ENCODE measurements at regions not wholly inside any gene's neighbourhood (a gene's known extent, or its start where the extent isn't known, plus 50 kb on each side); places are given as distances from the start of the nearest gene placed in this dataset.

- Histone ChIP-seq H3K4me3 (ENCODE audit: low read depth in 2 of 2, low read length in 1 of 2) (no peak overlapping the region), H2AFZ (ENCODE audit: low read depth) (no peak overlapping the region), H3K4me2 (no peak overlapping the region), H3K4me1 (ENCODE audit: control insufficient read depth in 1 of 2, insufficient read depth in 2 of 2, low read depth in 1 of 2, low read length in 1 of 2) (peaks cover 0 to 4% of the 10 kb centered on the region in 2 experiments; a peak in 1 of 4 replicates), H3K9me3 (no peaks in the 10 kb centered on the region), H3K27ac (ENCODE audit: low read depth in 2 of 2, low read length in 1 of 2) (no peak overlapping the region), H3F3A (replicated peaks; ENCODE audit: insufficient read depth) (peaks cover 5% of the 10 kb centered on the region), H3K27me3 (ENCODE audit: insufficient read depth) (no peaks in the 10 kb centered on the region), H3K36me3 (replicated peaks in 1 of 2; ENCODE audit: control insufficient read depth in 1 of 2, insufficient read depth in 2 of 2, low read length in 1 of 2) (no peaks in the 10 kb centered on the region), H3K79me2 (ENCODE audit: insufficient read depth) (no peaks in the 10 kb centered on the region), H4K20me1 (ENCODE audit: insufficient read depth) (no peaks in the 10 kb centered on the region), H3K9ac (no peak overlapping the region), H3K9me2 (no peaks in the 10 kb centered on the region)
- ChIA-PET CTCF (interaction anchor here (1.4 kb wide), 1 partner anchor 28 kb away, joined by 5 read pairs; no protein-coding TSS in a partner anchor), POLR2A (no interaction called here)
- DNase-seq, result no peak
- TF ChIP-seq SMC3 (IDR thresholded peaks at IDR 0.05; ENCODE audit: low read depth, low read length) (no peak), MAX (IDR thresholded peaks at IDR 0.05; ENCODE audit: low read depth) (no peak), NFIC (IDR thresholded peaks at IDR 0.05; ENCODE audit: borderline replicate concordance) (no peak), RCOR1 (IDR thresholded peaks at IDR 0.05; ENCODE audit: low read length) (no peak), GABPA (IDR thresholded peaks at IDR 0.05; ENCODE audit: low read depth) (no peak), MXI1 (IDR thresholded peaks at IDR 0.05; ENCODE audit: low read depth, low read length) (no peak), GATA2 (CRISPR knock-in tag; IDR thresholded peaks at IDR 0.05) (no peak)
- 14% methylated on average over 1 of the region's 1 CpG for WGBS (ENCODE audit: low lambda C conversion rate)
These were observed 285.3 kb downstream of the SV2B start for GRCh38 chr15:91385311-91385710.

DNA sequence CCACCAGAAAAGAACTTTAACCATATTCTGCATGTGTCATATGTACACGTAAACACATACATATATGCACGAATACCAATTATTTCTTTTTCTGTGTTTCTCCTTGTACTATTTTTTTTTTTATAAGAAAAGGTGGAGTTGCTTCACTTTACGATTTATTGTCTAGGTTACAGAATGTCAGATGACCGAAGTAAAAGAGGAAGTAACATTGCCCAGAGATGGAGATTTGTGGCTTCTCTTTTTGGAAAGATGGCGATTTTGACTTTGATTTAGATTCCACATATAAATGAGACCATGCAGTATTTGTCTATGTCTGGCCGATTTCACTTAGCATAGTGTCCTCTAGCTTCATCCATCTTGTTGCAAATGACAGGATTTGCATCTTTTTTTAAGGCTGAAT is 293.1 kb downstream of the SV2B start:
- no peak overlapping the region for H3K4me2 ChIP-seq
- H3K79me2 ChIP-seq (ENCODE audit: insufficient read depth), result no peaks in the 10 kb centered on the region
- H4K20me1 ChIP-seq (ENCODE audit: insufficient read depth), result no peaks in the 10 kb centered on the region
- ChIA-PET CTCF (no interaction called here), POLR2A (no interaction called here)
- H3K4me1 ChIP-seq (ENCODE audit: control insufficient read depth in 1 of 2, insufficient read depth in 2 of 2, low read depth in 1 of 2, low read length in 1 of 2), result no peaks in the 10 kb centered on the region
- TF ChIP-seq USF1 (IDR thresholded peaks at IDR 0.05; ENCODE audit: borderline replicate concordance, low read depth) (no peak), FOXJ3 (CRISPR knock-in tag; IDR thresholded peaks at IDR 0.05) (no peak), MXI1 (IDR thresholded peaks at IDR 0.05; ENCODE audit: low read depth, low read length) (no peak), POLR2AphosphoS5 (IDR thresholded peaks at IDR 0.05; ENCODE audit: low read depth, low read length) (no peak), MEF2A (IDR thresholded peaks at IDR 0.05; ENCODE audit: borderline replicate concordance, low read depth) (no peak), RCOR1 (IDR thresholded peaks at IDR 0.05; ENCODE audit: low read length) (no peak)
- H3K27me3 ChIP-seq (ENCODE audit: insufficient read depth), result no peaks in the 10 kb centered on the region
- H2AFZ ChIP-seq (ENCODE audit: low read depth), result no peak overlapping the region
- 0 out of 2 replicates have a peak, but pooled peaks cover 3% of the 10 kb centered on the region for H3K9me3 ChIP-seq
- H3K9ac ChIP-seq, result no peak overlapping the region
- no peak overlapping the region for H3K4me3 ChIP-seq (ENCODE audit: low read depth in 2 of 2, low read length in 1 of 2)
- no peak for DNase-seq
- no peak overlapping the region for H3K27ac ChIP-seq (ENCODE audit: low read depth in 2 of 2, low read length in 1 of 2)
- no peaks in the 10 kb centered on the region for H3F3A ChIP-seq (replicated peaks; ENCODE audit: insufficient read depth)
- 51% methylated on average over 6 of the region's 6 CpGs for WGBS (ENCODE audit: low lambda C conversion rate)
- no peaks in the 10 kb centered on the region for H3K36me3 ChIP-seq (replicated peaks in 1 of 2; ENCODE audit: control insufficient read depth in 1 of 2, insufficient read depth in 2 of 2, low read length in 1 of 2)
- H3K9me2 ChIP-seq, result no peaks in the 10 kb centered on the region

DNA sequence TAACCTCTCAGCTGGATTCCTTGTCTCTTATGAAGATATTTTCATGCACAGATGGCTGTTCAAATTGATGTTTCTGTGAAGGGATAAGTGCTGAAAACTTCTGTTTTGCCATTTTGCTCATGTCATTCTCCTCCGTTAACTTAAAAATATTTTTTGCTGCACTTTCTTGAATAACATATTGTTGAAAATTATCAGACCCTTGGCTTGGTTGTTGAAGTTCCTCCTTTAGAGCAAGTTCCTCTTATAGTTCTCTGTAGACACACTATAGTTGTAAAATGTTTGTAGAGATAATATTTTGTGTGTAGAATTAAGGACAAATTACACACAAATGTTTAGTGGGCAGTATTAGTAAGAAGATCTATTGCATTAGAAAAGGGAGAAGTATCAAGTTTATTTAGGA is 300.4 kb downstream of the SV2B start:
- Histone ChIP-seq H3K36me3 (replicated peaks in 1 of 2; ENCODE audit: control insufficient read depth in 1 of 2, insufficient read depth in 2 of 2, low read length in 1 of 2) (no peaks in the 10 kb centered on the region), H3K4me1 (ENCODE audit: control insufficient read depth in 1 of 2, insufficient read depth in 2 of 2, low read depth in 1 of 2, low read length in 1 of 2) (no peaks in the 10 kb centered on the region; a peak in 1 of 4 replicates), H3K9me2 (no peaks in the 10 kb centered on the region), H3K27ac (ENCODE audit: low read depth in 2 of 2, low read length in 1 of 2) (no peak overlapping the region), H4K20me1 (ENCODE audit: insufficient read depth) (no peaks in the 10 kb centered on the region), H3K4me3 (ENCODE audit: low read depth in 2 of 2, low read length in 1 of 2) (no peak overlapping the region), H3K4me2 (no peak overlapping the region), H2AFZ (ENCODE audit: low read depth) (no peak overlapping the region), H3K79me2 (ENCODE audit: insufficient read depth) (no peaks in the 10 kb centered on the region), H3F3A (replicated peaks; ENCODE audit: insufficient read depth) (no peaks in the 10 kb centered on the region), H3K9me3 (no peaks in the 10 kb centered on the region), H3K27me3 (ENCODE audit: insufficient read depth) (no peaks in the 10 kb centered on the region), H3K9ac (no peak overlapping the region)
- ChIA-PET CTCF (no interaction called here), POLR2A (no interaction called here)
- 87% methylated on average over 1 of the region's 1 CpG for WGBS (ENCODE audit: low lambda C conversion rate)
- DNase-seq, result no peak
- TF ChIP-seq RCOR1 (IDR thresholded peaks at IDR 0.05; ENCODE audit: low read length) (no peak), SMC3 (IDR thresholded peaks at IDR 0.05; ENCODE audit: low read depth, low read length) (no peak), NFIC (IDR thresholded peaks at IDR 0.05; ENCODE audit: borderline replicate concordance) (no peak)
